ENCODE measurements at regions not wholly inside any gene's neighbourhood (a gene's known extent, or its start where the extent isn't known, plus 50 kb on each side); places are given as distances from the start of the nearest gene placed in this dataset.

GRCh38 chr9:36750630-36751029, 177.9 kb downstream of the MELK start:
- Histone ChIP-seq H3K9me3 (ENCODE audit: control extremely low read depth in 1 of 3, control insufficient read depth in 2 of 3, insufficient read depth in 1 of 3, low read length in 2 of 3) (peaks cover 0 to 6% (median 0%) of the 10 kb centered on the region in 3 donors), H4K20me1 (ENCODE audit: control insufficient read depth, insufficient read depth, low read length, poor library complexity, severe bottlenecking) (no peaks in the 10 kb centered on the region), H3K9ac (ENCODE audit: low read length) (no peak overlapping the region), H3K79me2 (ENCODE audit: control insufficient read depth, insufficient read depth, low read length) (no peaks in the 10 kb centered on the region), H2AFZ (ENCODE audit: insufficient read depth, low read depth, low read length, poor library complexity, severe bottlenecking) (no peak overlapping the region), H3K4me2 (replicated peaks; ENCODE audit: low read depth, low read length, poor library complexity, severe bottlenecking) (no peak overlapping the region), H3K27ac (ENCODE audit: low read length in 2 of 2) (no peak overlapping the region), H3K36me3 (replicated peaks in 1 of 2; ENCODE audit: control extremely low read depth in 1 of 2, control insufficient read depth in 1 of 2, extremely low read depth in 1 of 2, insufficient read depth in 2 of 2, low read length in 1 of 2) (no peaks in the 10 kb centered on the region), H3K4me1 (ENCODE audit: control insufficient read depth in 2 of 2, insufficient read depth in 2 of 2, low read length in 2 of 2) (peaks cover 0 to 5% of the 10 kb centered on the region in 2 donors), H3K4me3 (ENCODE audit: control extremely low read depth in 1 of 5, extremely low read depth in 1 of 5, insufficient read depth in 1 of 5, low read depth in 2 of 5, low read length in 4 of 5) (no peak overlapping the region), H3K27me3 (replicated peaks in 1 of 4; ENCODE audit: control extremely low read depth in 1 of 4, control insufficient read depth in 3 of 4, insufficient read depth in 4 of 4, low read length in 3 of 4) (peaks cover 0 to 53% (median 16%) of the 10 kb centered on the region in 4 experiments)
- H3K4me3 Mint-ChIP-seq, result no peak overlapping the region
- DNase-seq (no peak), ATAC-seq (ENCODE audit: low read depth) (no peak)
- POLR2A ChIA-PET, result interaction anchor here (0.6 kb wide), 1 partner anchor 12 kb away, joined by 3 read pairs; no protein-coding TSS in a partner anchor
- H3K9me3 Mint-ChIP-seq (ENCODE audit: insufficient read depth), result no peaks in the 10 kb centered on the region
- 72% methylated on average over 2 of the region's 3 CpGs for WGBS (ENCODE audit: insufficient coverage)
- H3K27me3 Mint-ChIP-seq, result peaks cover 72% of the 10 kb centered on the region
- H3K27ac Mint-ChIP-seq, result no peak overlapping the region
- no peak for TF ChIP-seq CTCF (IDR thresholded peaks at IDR 0.05)
- no peak for TF ChIP-seq EZH2 (IDR thresholded peaks at IDR 0.05; ENCODE audit: borderline replicate concordance, insufficient read depth, low read depth, low read length, poor library complexity, severe bottlenecking)
- peaks cover 2% of the 10 kb centered on the region for H3K4me1 Mint-ChIP-seq
- CTCF ChIA-PET, result interaction anchor here (1.7 kb wide), 1 partner anchor 22 kb away, joined by 7 read pairs; no protein-coding TSS in a partner anchor
- intact Hi-C loops (cut with micrococcal nuclease), result no loop called here

GRCh38 chr9:36755019-36755418, 182.3 kb downstream of the MELK start:
- H3K4me3 ChIP-seq (ENCODE audit: control extremely low read depth in 1 of 5, extremely low read depth in 1 of 5, insufficient read depth in 1 of 5, low read depth in 2 of 5, low read length in 4 of 5), result no peak overlapping the region
- no peak for ATAC-seq (ENCODE audit: low read depth)
- Mint-ChIP-seq H3K4me1 (no peaks in the 10 kb centered on the region), H3K4me3 (no peak overlapping the region), H3K27me3 (peaks cover 73% of the 10 kb centered on the region), H3K9me3 (ENCODE audit: insufficient read depth) (no peaks in the 10 kb centered on the region), H3K27ac (no peak overlapping the region)
- no peak overlapping the region for H3K27ac ChIP-seq (ENCODE audit: low read length in 2 of 2)
- peaks cover 0 to 41% (median 7%) of the 10 kb centered on the region in 4 experiments for H3K27me3 ChIP-seq (replicated peaks in 1 of 4; ENCODE audit: control extremely low read depth in 1 of 4, control insufficient read depth in 3 of 4, insufficient read depth in 4 of 4, low read length in 3 of 4)
- H3K9ac ChIP-seq (ENCODE audit: low read length), result no peak overlapping the region
- WGBS (ENCODE audit: insufficient coverage), result 89% methylated on average over 2 of the region's 2 CpGs
- DNase-seq, result no peak
- no peaks in the 10 kb centered on the region for H4K20me1 ChIP-seq (ENCODE audit: control insufficient read depth, insufficient read depth, low read length, poor library complexity, severe bottlenecking)
- ChIA-PET CTCF (no interaction called here), POLR2A (no interaction called here)
- TF ChIP-seq EZH2 (IDR thresholded peaks at IDR 0.05; ENCODE audit: borderline replicate concordance, insufficient read depth, low read depth, low read length, poor library complexity, severe bottlenecking), result no peak
- no peak overlapping the region for H3K4me2 ChIP-seq (replicated peaks; ENCODE audit: low read depth, low read length, poor library complexity, severe bottlenecking)
- intact Hi-C loops (cut with micrococcal nuclease), result no loop called here
- H3K9me3 ChIP-seq (ENCODE audit: control extremely low read depth in 1 of 3, control insufficient read depth in 2 of 3, insufficient read depth in 1 of 3, low read length in 2 of 3), result peaks cover 0 to 2% (median 0%) of the 10 kb centered on the region in 3 donors
- no peaks in the 10 kb centered on the region for H3K36me3 ChIP-seq (replicated peaks in 1 of 2; ENCODE audit: control extremely low read depth in 1 of 2, control insufficient read depth in 1 of 2, extremely low read depth in 1 of 2, insufficient read depth in 2 of 2, low read length in 1 of 2)
- no peak overlapping the region for H2AFZ ChIP-seq (ENCODE audit: insufficient read depth, low read depth, low read length, poor library complexity, severe bottlenecking)
- H3K4me1 ChIP-seq (ENCODE audit: control insufficient read depth in 2 of 2, insufficient read depth in 2 of 2, low read length in 2 of 2), result no peaks in the 10 kb centered on the region
- no peaks in the 10 kb centered on the region for H3K79me2 ChIP-seq (ENCODE audit: control insufficient read depth, insufficient read depth, low read length)
